Spinal cord (tissue), 9 donors: ENCODE measurements at regions not wholly inside any gene's neighbourhood (a gene's known extent, or its start where the extent isn't known, plus 50 kb on each side); places are given as distances from the start of the nearest gene placed in this dataset.
A peak's percentile ranks its signal among the peaks of the same experiment; 100 is the strongest.
"Not testable (repeated sequence)": the region's sequence is repeated elsewhere in the genome, so short reads cannot be mapped to it uniquely, and the experiment has no call there.

Experiments used
- DNase-seq, 6 donors: peaks; one replicate each; pipeline versions ENCODE4 v3.0.0 to v3.0.0-alpha.2; 2013 to 2015; ENCODE audit warnings: low spot score in 6 of 6, low read depth in 4 of 6
- H3K27ac ChIP-seq: one replicate; pipeline ENCODE4 v1.5.1; 2013; ENCODE audit warnings: low read depth, low read length, control low read depth
- H3K27me3 ChIP-seq: one replicate; pipeline ENCODE4 v1.6.1; 2013; ENCODE audit warnings: low read length; ENCODE audit not compliant: control insufficient read depth, insufficient read depth
- H3K36me3 ChIP-seq: one replicate; pipeline ENCODE4 v1.6.1; 2013; ENCODE audit warnings: low read length; ENCODE audit not compliant: control insufficient read depth, insufficient read depth
- H3K4me1 ChIP-seq: one replicate; pipeline ENCODE4 v1.6.1; 2013; ENCODE audit warnings: low read length; ENCODE audit not compliant: control insufficient read depth, insufficient read depth
- H3K4me3 ChIP-seq: one replicate; pipeline ENCODE4 v1.5.1; 2013; ENCODE audit warnings: low read depth, low read length, control low read depth
- H3K9me3 ChIP-seq: one replicate; pipeline ENCODE4 v1.6.1; 2013; ENCODE audit warnings: low read length; ENCODE audit not compliant: control insufficient read depth, insufficient read depth
- whole genome bisulfite sequencing: methylation state at CpG from one replicate; pipeline ENCODE4 v1.1.5; 2013; ENCODE audit warnings: missing lambda C conversion rate; ENCODE audit not compliant: insufficient coverage; 5-methylcytosine and 5-hydroxymethylcytosine counted together
- donor health status: healthy.

DNA sequence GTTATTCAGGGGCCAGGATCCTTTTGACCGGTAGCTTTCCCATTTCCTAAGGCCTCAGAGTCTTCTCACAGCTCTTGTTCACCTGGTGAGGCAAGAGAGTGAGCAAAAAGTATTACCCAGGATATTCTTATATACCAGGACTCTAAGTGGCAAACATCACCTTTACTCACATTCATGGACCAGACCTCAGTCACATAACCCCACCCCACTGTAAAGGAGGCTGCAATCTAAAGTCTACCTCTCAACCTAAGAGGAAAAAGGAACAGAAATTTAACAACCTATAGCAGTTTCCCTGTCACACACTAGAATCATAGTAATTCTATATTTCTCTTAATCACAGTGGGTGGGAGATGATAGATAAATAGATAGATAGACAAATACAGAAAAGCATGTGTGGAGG lies 176.0 kb upstream of the PTPRZ1 start:
- no peak for DNase-seq
- H3K27ac ChIP-seq = no peak overlapping the region
- H3K27me3 ChIP-seq = no peaks in the 10 kb centered on the region
- H3K4me3 ChIP-seq = no peak overlapping the region
- no peaks in the 10 kb centered on the region for H3K9me3 ChIP-seq
- 100% methylated on average over 1 of the region's 1 CpG for WGBS
- no peaks in the 10 kb centered on the region for H3K4me1 ChIP-seq
- no peaks in the 10 kb centered on the region for H3K36me3 ChIP-seq

DNA sequence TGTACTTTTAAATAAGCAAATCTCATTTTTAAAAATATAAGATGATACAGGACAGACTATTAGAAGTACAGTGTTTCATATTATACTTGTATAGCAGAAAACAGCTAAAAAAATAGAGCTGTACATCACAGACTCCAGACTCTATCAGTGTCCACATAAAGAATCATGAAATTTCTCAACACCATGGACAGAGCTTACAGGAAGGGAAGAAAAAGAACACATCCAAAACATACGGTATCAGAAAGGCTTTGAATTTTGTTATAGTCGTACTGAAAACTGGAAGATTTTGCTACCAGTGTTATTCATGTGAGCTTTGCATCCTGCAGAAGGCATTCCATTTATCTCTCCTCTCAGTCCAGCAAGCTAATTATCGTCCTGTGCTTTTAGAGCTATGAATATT lies 183.2 kb upstream of the PTPRZ1 start:
- Histone ChIP-seq H3K4me1 (no peaks in the 10 kb centered on the region), H3K4me3 (no peak overlapping the region), H3K27ac (no peak overlapping the region), H3K27me3 (no peaks in the 10 kb centered on the region), H3K36me3 (no peaks in the 10 kb centered on the region), H3K9me3 (no peaks in the 10 kb centered on the region)
- no CpG with 5 or more reads among the region's 3 CpGs for WGBS
- DNase-seq = no peak

- Histone ChIP-seq H3K9me3 (no peaks in the 10 kb centered on the region), H3K27ac (no peak overlapping the region), H3K4me3 (no peak overlapping the region), H3K4me1 (no peaks in the 10 kb centered on the region), H3K27me3 (no peaks in the 10 kb centered on the region), H3K36me3 (no peaks in the 10 kb centered on the region)
- DNase-seq = no peak
- WGBS = 92% methylated on average over 2 of the region's 3 CpGs
Observed at GRCh38 chr7:121681700-121682099, 191.3 kb upstream of the PTPRZ1 start.

DNA sequence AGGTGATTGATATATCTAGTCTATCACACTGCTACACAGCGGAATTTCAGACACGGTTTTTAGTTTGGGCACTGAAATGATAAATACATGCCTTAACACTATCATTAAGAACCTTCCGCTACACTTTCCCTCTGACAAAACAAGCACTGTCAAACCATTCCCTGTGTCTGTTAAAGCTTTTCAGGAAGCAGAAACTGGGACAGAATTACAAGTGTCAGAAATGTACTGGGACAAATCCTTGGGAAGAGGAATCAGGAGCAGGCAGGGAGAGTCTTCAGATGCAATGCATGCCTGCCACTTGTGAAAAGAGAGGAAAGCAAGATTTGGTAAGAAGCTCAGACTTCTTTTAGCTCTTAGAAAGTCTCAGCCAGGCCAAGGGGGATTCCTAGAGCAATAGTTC lies 196.8 kb upstream of the PTPRZ1 start:
- Histone ChIP-seq H3K36me3 (no peaks in the 10 kb centered on the region), H3K9me3 (no peaks in the 10 kb centered on the region), H3K4me3 (no peak overlapping the region), H3K27ac (no peak overlapping the region), H3K27me3 (no peaks in the 10 kb centered on the region), H3K4me1 (peaks cover 3% of the 10 kb centered on the region)
- DNase-seq = peak in 2 of 6 donors; percentile 26 to 28
- 0% methylated on average over 1 of the region's 3 CpGs for WGBS

DNA sequence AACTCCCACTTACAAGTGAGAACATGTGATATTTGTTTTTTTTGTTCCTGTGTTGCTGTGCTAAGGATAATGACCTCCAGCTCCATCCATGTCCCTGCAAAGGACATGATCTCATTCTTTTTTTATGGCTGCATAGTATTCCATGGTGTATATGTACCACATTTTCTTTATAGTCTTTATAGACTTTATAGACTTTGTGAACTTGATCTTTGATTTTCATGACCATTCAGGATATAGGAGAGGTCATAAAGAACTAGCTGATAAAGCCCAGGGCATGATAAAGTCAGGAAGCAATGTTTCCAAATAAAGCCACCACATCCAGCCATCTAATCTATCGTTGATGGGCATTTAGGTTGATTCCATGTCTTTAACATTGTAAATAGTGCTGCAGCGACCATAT lies 198.5 kb upstream of the PTPRZ1 start:
- WGBS = 100% methylated on average over 1 of the region's 2 CpGs
- not testable (repeated sequence) for H3K4me1 ChIP-seq, H3K4me3 ChIP-seq, DNase-seq, H3K27ac ChIP-seq, H3K36me3 ChIP-seq, H3K9me3 ChIP-seq, H3K27me3 ChIP-seq

GRCh38 chr7:121669144-121669543 lies 203.8 kb upstream of the PTPRZ1 start:
- no peak for DNase-seq
- Histone ChIP-seq H3K27me3 (no peaks in the 10 kb centered on the region), H3K36me3 (no peaks in the 10 kb centered on the region), H3K4me1 (no peaks in the 10 kb centered on the region), H3K27ac (no peak overlapping the region), H3K4me3 (no peak overlapping the region), H3K9me3 (peaks cover 3% of the 10 kb centered on the region)

- Histone ChIP-seq H3K27ac (no peak overlapping the region), H3K4me1 (no peaks in the 10 kb centered on the region), H3K4me3 (no peak overlapping the region), H3K9me3 (peaks cover 3% of the 10 kb centered on the region), H3K27me3 (no peaks in the 10 kb centered on the region), H3K36me3 (no peaks in the 10 kb centered on the region)
- DNase-seq = no peak
- no CpG with 5 or more reads among the region's 1 CpG for WGBS
Observed at GRCh38 chr7:121666306-121666705, 206.7 kb upstream of the PTPRZ1 start.

GRCh38 chr7:121643320-121643719 lies 229.6 kb upstream of the PTPRZ1 start:
- no CpG with 5 or more reads among the region's 1 CpG for WGBS

GRCh38 chr7:121639705-121640104 lies 233.3 kb upstream of the PTPRZ1 start:
- no peak overlapping the region for H3K27ac ChIP-seq
- peaks cover 2% of the 10 kb centered on the region for H3K9me3 ChIP-seq
- no peaks in the 10 kb centered on the region for H3K4me1 ChIP-seq
- H3K4me3 ChIP-seq = no peak overlapping the region
- no CpG with 5 or more reads among the region's 5 CpGs for WGBS
- H3K36me3 ChIP-seq = no peaks in the 10 kb centered on the region
- peak in 3 of 6 donors; percentile 29 to 93 (median 39) for DNase-seq
- no peaks in the 10 kb centered on the region for H3K27me3 ChIP-seq

More at GRCh38 chr7:121643320-121643719, 229.6 kb upstream of the PTPRZ1 start:
- peaks cover 2% of the 10 kb centered on the region for H3K9me3 ChIP-seq
- DNase-seq = no peak
- no peak overlapping the region for H3K4me3 ChIP-seq
- H3K4me1 ChIP-seq = no peaks in the 10 kb centered on the region
- H3K27me3 ChIP-seq = no peaks in the 10 kb centered on the region
- no peaks in the 10 kb centered on the region for H3K36me3 ChIP-seq
- no peak overlapping the region for H3K27ac ChIP-seq

- Histone ChIP-seq H3K27ac (no peak overlapping the region), H3K9me3 (peaks cover 2% of the 10 kb centered on the region), H3K4me1 (no peaks in the 10 kb centered on the region), H3K27me3 (no peaks in the 10 kb centered on the region), H3K4me3 (no peak overlapping the region), H3K36me3 (no peaks in the 10 kb centered on the region)
- DNase-seq = no peak
- 89% methylated on average over 2 of the region's 3 CpGs for WGBS
Observed at GRCh38 chr7:121638286-121638685, 234.7 kb upstream of the PTPRZ1 start.
